ENCODE measurements at regions not wholly inside any gene's neighbourhood (a gene's known extent, or its start where the extent isn't known, plus 50 kb on each side); places are given as distances from the start of the nearest gene placed in this dataset.

GRCh38 chr10:33739031-33739430 lies 404.6 kb upstream of the NRP1 start:
- DNase-seq (ENCODE audit: low read depth) = no peak

- DNase-seq (ENCODE audit: low read depth) = no peak
These were observed 401.0 kb upstream of the NRP1 start for GRCh38 chr10:33735464-33735923.

GRCh38 chr10:33734393-33735155 lies 400.1 kb upstream of the NRP1 start:
- DNase-seq (ENCODE audit: low read depth) = no peak

- no peak for DNase-seq (ENCODE audit: low read depth)
These were observed 398.6 kb upstream of the NRP1 start for GRCh38 chr10:33733058-33733457.

GRCh38 chr10:33732161-33732680 lies 397.8 kb upstream of the NRP1 start:
- DNase-seq (ENCODE audit: low read depth) = no peak

GRCh38 chr10:33731322-33731721 lies 396.9 kb upstream of the NRP1 start:
- no peak for DNase-seq (ENCODE audit: low read depth)

- no peak for DNase-seq (ENCODE audit: low read depth)
These were observed 391.0 kb upstream of the NRP1 start for GRCh38 chr10:33725430-33725829.

GRCh38 chr10:33723181-33723580 lies 388.7 kb upstream of the NRP1 start:
- no peak for DNase-seq (ENCODE audit: low read depth)

- no peak for DNase-seq (ENCODE audit: low read depth)
These were observed 387.6 kb upstream of the NRP1 start for GRCh38 chr10:33722067-33722466.

- DNase-seq (ENCODE audit: low read depth) = no peak
These were observed 387.0 kb upstream of the NRP1 start for GRCh38 chr10:33721509-33721908.

GRCh38 chr10:33720161-33720560 lies 385.7 kb upstream of the NRP1 start:
- no peak for DNase-seq (ENCODE audit: low read depth)

GRCh38 chr10:33719005-33719703 lies 384.7 kb upstream of the NRP1 start:
- DNase-seq (ENCODE audit: low read depth) = no peak

GRCh38 chr10:33716501-33717267 lies 382.2 kb upstream of the NRP1 start:
- DNase-seq (ENCODE audit: low read depth) = no peak

GRCh38 chr10:33715303-33715975 lies 381.0 kb upstream of the NRP1 start:
- no peak for DNase-seq (ENCODE audit: low read depth)

GRCh38 chr10:33712825-33713224 lies 378.4 kb upstream of the NRP1 start:
- DNase-seq (ENCODE audit: low read depth) = no peak

GRCh38 chr10:33710006-33710405 lies 375.5 kb upstream of the NRP1 start:
- no peak for DNase-seq (ENCODE audit: low read depth)

GRCh38 chr10:33709008-33709753 lies 374.7 kb upstream of the NRP1 start:
- no peak for DNase-seq (ENCODE audit: low read depth)

- no peak for DNase-seq (ENCODE audit: low read depth)
These were observed 374.1 kb upstream of the NRP1 start for GRCh38 chr10:33708561-33708960.

- DNase-seq (ENCODE audit: low read depth) = peak; percentile 21
These were observed 372.3 kb upstream of the NRP1 start for GRCh38 chr10:33706746-33707145.

GRCh38 chr10:33706191-33706590 lies 371.7 kb upstream of the NRP1 start:
- DNase-seq (ENCODE audit: low read depth) = no peak

GRCh38 chr10:33704214-33704830 lies 369.9 kb upstream of the NRP1 start:
- no peak for DNase-seq (ENCODE audit: low read depth)
